Anterior cingulate cortex (tissue), 58 donors: ENCODE measurements at regions not wholly inside any gene's neighbourhood (a gene's known extent, or its start where the extent isn't known, plus 50 kb on each side); places are given as distances from the start of the nearest gene placed in this dataset.

Experiments
- DNase-seq, 58 donors: peaks; one replicate each; lab custom pipeline; 2025; lab: John Stamatoyannopoulos, UW

- no peak for DNase-seq
Observed at GRCh38 chr11:33617672-33618350, 82.8 kb downstream of the C11orf91 start.

- DNase-seq: no peak
Observed at GRCh38 chr11:33616552-33616951, 84.1 kb downstream of the C11orf91 start.

- DNase-seq: no peak
Observed at GRCh38 chr11:33615751-33616150, 84.9 kb downstream of the C11orf91 start.

- no peak for DNase-seq
Observed at GRCh38 chr11:33613404-33613803, 87.2 kb downstream of the C11orf91 start.

- DNase-seq: no peak
Observed at GRCh38 chr11:33610903-33611302, 89.7 kb downstream of the C11orf91 start.

- no peak for DNase-seq
Observed at GRCh38 chr11:33608386-33608785, 92.2 kb downstream of the C11orf91 start.

GRCh38 chr11:33606762-33607161, 93.9 kb downstream of the C11orf91 start:
- DNase-seq: no peak

- DNase-seq: no peak
Observed at GRCh38 chr11:33605703-33606102, 94.9 kb downstream of the C11orf91 start.

GRCh38 chr11:33598426-33599069, 102.1 kb downstream of the C11orf91 start:
- DNase-seq: peak in 44 of 58 donors; percentile 6 to 84 (median 53)

GRCh38 chr11:33594188-33594587, 106.4 kb downstream of the C11orf91 start:
- DNase-seq: no peak

GRCh38 chr11:33590441-33590840, 110.2 kb downstream of the C11orf91 start:
- no peak for DNase-seq

- no peak for DNase-seq
Observed at GRCh38 chr11:33588056-33588455, 112.6 kb downstream of the C11orf91 start.

GRCh38 chr11:33585586-33586209, 114.9 kb downstream of the C11orf91 start:
- no peak for DNase-seq

- DNase-seq: peak in 6 of 58 donors; percentile 10 to 20 (median 16)
Observed at GRCh38 chr11:33582636-33583325, 117.8 kb downstream of the C11orf91 start.

- DNase-seq: no peak
Observed at GRCh38 chr11:33579101-33579500, 121.5 kb downstream of the C11orf91 start.

- DNase-seq: no peak
Observed at GRCh38 chr11:33577204-33577603, 123.4 kb downstream of the C11orf91 start.

- DNase-seq: no peak
Observed at GRCh38 chr11:33575311-33575710, 125.3 kb downstream of the C11orf91 start.

- DNase-seq: no peak
Observed at GRCh38 chr11:33574331-33574730, 126.3 kb downstream of the C11orf91 start.

- no peak for DNase-seq
Observed at GRCh38 chr11:33569333-33569732, 131.3 kb downstream of the C11orf91 start.

GRCh38 chr11:33567004-33567403, 133.6 kb downstream of the C11orf91 start:
- no peak for DNase-seq

GRCh38 chr11:33564856-33565453, 135.7 kb downstream of the C11orf91 start:
- peak in 36 of 58 donors; percentile 7 to 73 (median 29) for DNase-seq
